22Rv1 (cell line): ENCODE measurements at regions not wholly inside any gene's neighbourhood (a gene's known extent, or its start where the extent isn't known, plus 50 kb on each side); places are given as distances from the start of the nearest gene placed in this dataset.

Source experiments
- H3K27ac ChIP-seq: fragments of 450-650 bp; 2 replicates; pipeline ENCODE4 v1.5.1; 2017
- CTCF ChIP-seq: fragments of 450-650 bp; IDR thresholded peaks from 2 replicates; pipeline ENCODE4 v1.5.1; 2017; ENCODE audit warnings: mild to moderate bottlenecking
- ZFX ChIP-seq: fragments of 450-650 bp; IDR thresholded peaks from 2 replicates; pipeline ENCODE4 v1.6.1; 2017; ENCODE audit warnings: antibody characterized with exemption, borderline replicate concordance

- TF ChIP-seq ZFX = no peak
- TF ChIP-seq CTCF = no peak
- H3K27ac ChIP-seq = no peak overlapping the region
Observed at GRCh38 chr7:67453580-67454380, 457.1 kb downstream of the TYW1 start.

GRCh38 chr7:67455508-67455907 lies 458.9 kb downstream of the TYW1 start:
- TF ChIP-seq ZFX (no peak), CTCF (no peak)
- no peak overlapping the region for H3K27ac ChIP-seq

- no peak overlapping the region for H3K27ac ChIP-seq
Observed at GRCh38 chr7:67462781-67463191, 466.2 kb downstream of the TYW1 start.

GRCh38 chr7:67463316-67463715 lies 466.7 kb downstream of the TYW1 start:
- no peak overlapping the region for H3K27ac ChIP-seq
- TF ChIP-seq ZFX (no peak), CTCF (no peak)

More at GRCh38 chr7:67462781-67463191, 466.2 kb downstream of the TYW1 start:
- TF ChIP-seq ZFX = no peak
- TF ChIP-seq CTCF = no peak

GRCh38 chr7:67463983-67464382 lies 467.4 kb downstream of the TYW1 start:
- no peak for TF ChIP-seq CTCF
- no peak for TF ChIP-seq ZFX
- H3K27ac ChIP-seq = no peak overlapping the region

- no peak for TF ChIP-seq CTCF
- no peak for TF ChIP-seq ZFX
- H3K27ac ChIP-seq = no peak overlapping the region
Observed at GRCh38 chr7:67466109-67466508, 469.5 kb downstream of the TYW1 start.

GRCh38 chr7:67470256-67470751 lies 473.7 kb downstream of the TYW1 start:
- TF ChIP-seq ZFX (no peak), CTCF (no peak)

More at GRCh38 chr7:67470256-67470751, 473.7 kb downstream of the TYW1 start:
- H3K27ac ChIP-seq = no peak overlapping the region
